ENCODE measurements at regions not wholly inside any gene's neighbourhood (a gene's known extent, or its start where the extent isn't known, plus 50 kb on each side); places are given as distances from the start of the nearest gene placed in this dataset.

GRCh38 chr3:23071296-23071695, 131.8 kb upstream of the UBE2E2 start:
- TF ChIP-seq, protein P1, sequence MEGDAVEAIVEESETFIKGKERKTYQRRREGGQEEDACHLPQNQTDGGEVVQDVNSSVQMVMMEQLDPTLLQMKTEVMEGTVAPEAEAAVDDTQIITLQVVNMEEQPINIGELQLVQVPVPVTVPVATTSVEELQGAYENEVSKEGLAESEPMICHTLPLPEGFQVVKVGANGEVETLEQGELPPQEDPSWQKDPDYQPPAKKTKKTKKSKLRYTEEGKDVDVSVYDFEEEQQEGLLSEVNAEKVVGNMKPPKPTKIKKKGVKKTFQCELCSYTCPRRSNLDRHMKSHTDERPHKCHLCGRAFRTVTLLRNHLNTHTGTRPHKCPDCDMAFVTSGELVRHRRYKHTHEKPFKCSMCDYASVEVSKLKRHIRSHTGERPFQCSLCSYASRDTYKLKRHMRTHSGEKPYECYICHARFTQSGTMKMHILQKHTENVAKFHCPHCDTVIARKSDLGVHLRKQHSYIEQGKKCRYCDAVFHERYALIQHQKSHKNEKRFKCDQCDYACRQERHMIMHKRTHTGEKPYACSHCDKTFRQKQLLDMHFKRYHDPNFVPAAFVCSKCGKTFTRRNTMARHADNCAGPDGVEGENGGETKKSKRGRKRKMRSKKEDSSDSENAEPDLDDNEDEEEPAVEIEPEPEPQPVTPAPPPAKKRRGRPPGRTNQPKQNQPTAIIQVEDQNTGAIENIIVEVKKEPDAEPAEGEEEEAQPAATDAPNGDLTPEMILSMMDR (IDR thresholded peaks at IDR 0.05): no peak
- TF ChIP-seq POLR2A (IDR thresholded peaks at IDR 0.05): no peak
